OCI-LY3 (cell line): ENCODE measurements at regions not wholly inside any gene's neighbourhood (a gene's known extent, or its start where the extent isn't known, plus 50 kb on each side); places are given as distances from the start of the nearest gene placed in this dataset.

Experiments used
- EZH2phosphoT487 ChIP-seq: fragments of 200-600 bp; shearing (Covaris generic); IDR thresholded peaks from 2 replicates; pipeline ENCODE4 v1.6.1; 2018; ENCODE audit warnings: antibody characterized with exemption, mixed run types, low read depth
- TF ChIP-seq, protein P1 (sequence below): fragments of 200-600, 300-600 bp; sonication (generic); IDR thresholded peaks from 2 replicates; pipeline ENCODE4 v1.5.1; 2014; ENCODE audit warnings: antibody characterized with exemption, low read length, low read depth

DNA sequence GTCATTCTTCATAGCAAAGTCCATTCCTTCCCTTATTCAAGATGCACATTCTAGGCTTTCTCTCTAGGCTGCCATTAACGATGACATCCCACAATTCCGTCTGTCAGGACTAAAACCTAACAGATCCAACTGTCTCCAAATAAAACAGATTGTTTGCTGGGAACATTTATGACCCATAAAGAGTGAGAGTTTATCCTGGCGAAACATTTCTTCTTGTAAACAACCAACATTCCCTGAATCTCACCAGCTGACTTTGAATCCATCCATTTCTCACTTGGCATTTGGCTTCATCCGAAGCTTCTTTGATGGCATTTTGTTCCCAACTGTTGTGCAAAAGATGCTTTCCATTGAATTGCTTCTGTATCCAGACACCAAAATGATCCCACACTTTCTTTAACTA is 93.1 kb downstream of the OLIG3 start:
- TF ChIP-seq, protein P1, sequence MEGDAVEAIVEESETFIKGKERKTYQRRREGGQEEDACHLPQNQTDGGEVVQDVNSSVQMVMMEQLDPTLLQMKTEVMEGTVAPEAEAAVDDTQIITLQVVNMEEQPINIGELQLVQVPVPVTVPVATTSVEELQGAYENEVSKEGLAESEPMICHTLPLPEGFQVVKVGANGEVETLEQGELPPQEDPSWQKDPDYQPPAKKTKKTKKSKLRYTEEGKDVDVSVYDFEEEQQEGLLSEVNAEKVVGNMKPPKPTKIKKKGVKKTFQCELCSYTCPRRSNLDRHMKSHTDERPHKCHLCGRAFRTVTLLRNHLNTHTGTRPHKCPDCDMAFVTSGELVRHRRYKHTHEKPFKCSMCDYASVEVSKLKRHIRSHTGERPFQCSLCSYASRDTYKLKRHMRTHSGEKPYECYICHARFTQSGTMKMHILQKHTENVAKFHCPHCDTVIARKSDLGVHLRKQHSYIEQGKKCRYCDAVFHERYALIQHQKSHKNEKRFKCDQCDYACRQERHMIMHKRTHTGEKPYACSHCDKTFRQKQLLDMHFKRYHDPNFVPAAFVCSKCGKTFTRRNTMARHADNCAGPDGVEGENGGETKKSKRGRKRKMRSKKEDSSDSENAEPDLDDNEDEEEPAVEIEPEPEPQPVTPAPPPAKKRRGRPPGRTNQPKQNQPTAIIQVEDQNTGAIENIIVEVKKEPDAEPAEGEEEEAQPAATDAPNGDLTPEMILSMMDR = no peak
- no peak for TF ChIP-seq EZH2phosphoT487
